HG03060 (cell line): ENCODE measurements at regions not wholly inside any gene's neighbourhood (a gene's known extent, or its start where the extent isn't known, plus 50 kb on each side); places are given as distances from the start of the nearest gene placed in this dataset.
A peak's percentile ranks its signal among the peaks of the same experiment; 100 is the strongest.
"Not testable (repeated sequence)": the region's sequence is repeated elsewhere in the genome, so short reads cannot be mapped to it uniquely, and the experiment has no call there.

Source experiments
- ATAC-seq: cut with Tn5 transposase; IDR thresholded peaks from one replicate; pipeline ENCODE4 v1.9.1; 2021; ENCODE audit warnings: low read depth, moderate number of reproducible peaks; ENCODE audit not compliant: unreplicated experiment

GRCh38 chr5:98231089-98231488, 542.4 kb upstream of the RGMB start:
- ATAC-seq = no peak

DNA sequence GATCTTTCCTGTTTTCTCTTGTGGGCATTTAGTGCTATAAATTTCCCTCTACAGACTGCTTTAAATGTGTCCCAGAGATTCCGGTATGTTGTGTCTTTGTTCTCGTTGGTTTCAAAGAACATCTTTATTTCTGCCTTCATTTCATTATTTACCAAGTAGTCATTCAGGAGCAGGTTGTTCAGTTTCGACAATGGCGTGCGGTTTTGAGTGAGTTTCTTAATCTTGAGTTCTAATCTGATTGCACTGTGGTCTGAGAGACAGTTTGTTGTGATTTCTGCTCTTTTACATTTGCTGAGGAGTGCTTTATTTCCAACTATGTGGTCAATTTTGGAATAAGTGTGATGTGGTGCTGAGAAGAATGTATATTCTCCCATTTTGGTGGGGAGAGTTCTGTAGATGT, 535.7 kb upstream of the RGMB start:
- not testable (repeated sequence) for ATAC-seq

- ATAC-seq = no peak
These were observed 529.5 kb upstream of the RGMB start for GRCh38 chr5:98243972-98244371.

DNA sequence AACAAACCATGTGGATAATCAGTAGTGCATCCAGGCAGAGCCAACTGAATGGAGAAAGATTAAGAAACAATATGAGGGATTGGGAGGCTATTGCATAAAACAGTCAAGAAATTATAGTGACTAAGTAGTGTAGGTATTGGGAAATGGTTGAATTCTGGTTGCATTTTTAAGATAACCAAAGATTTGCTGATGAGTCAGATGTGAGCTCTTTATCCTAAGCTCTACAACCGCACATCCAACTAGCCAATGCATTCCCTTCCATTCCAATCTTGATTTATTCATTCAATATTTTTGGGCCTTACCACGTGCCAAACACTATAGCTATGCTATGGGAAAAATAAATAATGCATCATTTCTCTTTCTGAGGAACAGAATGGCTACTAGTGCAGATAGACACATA, 524.5 kb upstream of the RGMB start:
- no peak for ATAC-seq

DNA sequence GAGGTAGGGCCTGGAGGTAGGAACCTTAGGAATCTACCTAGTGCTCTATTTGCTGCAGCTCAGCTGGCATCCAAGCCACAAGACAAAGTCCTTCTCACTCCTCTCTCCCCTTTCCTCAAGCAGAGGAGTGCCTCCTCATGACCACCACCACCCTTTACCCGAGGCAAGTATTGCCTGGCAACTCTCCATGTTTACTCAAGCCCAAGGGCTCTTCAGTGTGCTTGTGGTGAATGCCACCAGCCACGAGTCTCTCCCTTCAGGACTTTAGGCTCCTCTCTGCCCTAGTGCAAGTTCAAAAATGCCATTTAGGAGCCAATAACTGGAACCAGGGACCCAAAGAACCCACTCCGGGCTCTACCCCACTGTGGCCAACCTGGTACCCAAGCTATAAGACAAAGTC, 514.5 kb upstream of the RGMB start:
- no peak for ATAC-seq

DNA sequence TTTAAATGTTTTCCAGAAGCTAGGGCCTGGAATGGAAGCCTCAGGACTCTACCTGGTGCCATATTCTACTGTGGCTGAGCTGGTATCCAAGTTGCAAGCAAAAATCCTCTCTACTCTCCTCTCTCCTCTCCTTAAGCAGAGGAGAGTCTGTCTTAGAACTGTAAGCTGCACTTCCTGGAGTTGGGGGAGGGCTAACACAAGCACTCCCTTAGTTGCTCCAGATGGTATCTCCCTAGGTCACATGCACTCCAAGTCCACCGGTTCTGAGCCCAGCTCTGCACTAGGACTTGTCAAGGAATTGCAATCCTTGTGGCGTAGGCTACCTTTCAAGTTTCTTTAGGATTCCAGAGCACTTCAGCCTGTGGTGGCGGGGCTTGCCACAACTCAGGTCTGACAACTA, 513.9 kb upstream of the RGMB start:
- no peak for ATAC-seq

GRCh38 chr5:98263084-98263483, 510.4 kb upstream of the RGMB start:
- ATAC-seq = no peak

DNA sequence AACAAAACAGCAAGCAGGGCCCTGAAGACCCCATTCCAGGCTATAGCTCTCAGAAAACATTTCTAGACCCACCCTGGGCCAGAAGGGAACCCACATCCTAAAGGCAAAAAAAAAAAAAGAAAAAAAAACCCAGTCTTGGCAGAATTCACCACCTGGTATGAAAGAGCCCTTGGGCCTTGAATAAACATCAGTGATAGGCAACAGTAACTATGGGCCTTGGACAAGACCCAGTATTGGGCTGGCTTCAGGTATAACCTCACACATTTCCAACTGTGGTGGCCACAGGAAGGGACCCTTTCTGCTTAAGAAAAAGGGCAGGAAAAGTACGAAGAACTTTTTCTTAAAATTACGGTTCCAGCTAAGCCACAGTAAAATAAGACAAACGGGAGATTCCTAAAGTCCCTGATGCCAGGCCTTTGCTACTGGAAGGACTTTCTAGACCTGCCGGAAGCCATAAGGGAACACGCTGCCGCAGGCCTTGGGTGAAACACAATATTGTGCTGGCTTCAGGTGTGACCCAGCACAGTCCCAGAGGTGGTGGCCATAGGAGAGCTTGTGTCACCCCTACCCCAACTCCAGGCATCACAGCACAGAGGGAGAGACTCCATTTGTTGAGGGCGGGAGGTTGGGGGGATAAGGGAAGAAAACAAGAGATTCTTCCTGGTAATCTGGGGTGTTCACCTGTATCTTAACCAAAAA, 505.2 kb upstream of the RGMB start:
- no peak for ATAC-seq

DNA sequence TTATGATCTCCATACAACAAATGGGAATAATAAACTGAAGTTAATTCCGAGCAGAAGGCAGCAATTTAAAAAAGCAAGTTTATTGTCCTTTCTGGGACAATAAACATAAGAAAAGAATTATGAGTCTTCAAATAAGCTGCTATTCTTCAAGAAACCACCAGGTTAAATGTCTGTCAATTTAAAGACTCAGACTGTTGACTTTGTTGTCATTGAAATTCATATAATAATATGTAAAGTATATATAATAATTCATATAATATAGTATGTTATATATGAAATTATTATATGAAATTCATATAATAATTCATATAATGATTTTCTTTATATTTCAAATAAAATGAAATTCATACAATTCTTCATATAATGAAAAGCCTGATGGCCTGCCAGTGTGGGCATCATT, 497.5 kb upstream of the RGMB start:
- no peak for ATAC-seq

DNA sequence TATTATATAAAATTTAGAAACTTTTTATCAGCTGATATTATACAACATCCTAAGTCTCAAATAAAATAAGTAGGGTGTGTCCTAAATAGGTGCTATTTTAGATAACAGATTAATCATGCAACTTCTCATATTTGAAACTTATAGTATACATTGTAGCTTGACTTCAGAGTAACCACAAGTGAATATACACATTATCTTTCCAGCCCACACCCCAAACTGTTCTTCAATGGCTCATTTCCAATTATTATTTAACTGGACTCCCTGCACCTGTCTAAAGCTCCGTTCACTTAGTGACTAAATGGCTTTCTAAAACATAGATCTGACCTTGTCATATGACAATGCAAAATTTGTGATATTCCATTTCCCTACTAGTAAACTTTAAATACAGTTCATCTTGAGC, 490.9 kb upstream of the RGMB start:
- ATAC-seq = no peak

DNA sequence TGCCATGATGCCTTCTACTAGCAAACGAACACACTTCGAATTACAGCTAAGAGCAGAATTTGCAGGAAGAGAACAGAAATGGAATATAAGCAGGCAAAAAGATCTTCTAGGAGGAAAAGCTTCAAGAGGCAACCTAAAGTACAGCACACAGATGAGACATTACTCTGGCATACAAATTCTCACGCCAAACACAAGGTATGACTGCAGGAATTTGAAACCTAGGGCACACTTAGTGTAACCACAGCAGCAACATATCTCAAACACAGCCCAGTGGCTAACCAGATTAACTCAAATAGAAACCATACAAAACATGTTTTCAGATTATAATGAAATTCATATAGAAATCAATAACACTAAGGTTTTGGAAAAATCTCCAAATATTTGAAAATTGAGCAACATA, 481.0 kb upstream of the RGMB start:
- no peak for ATAC-seq

- ATAC-seq = no peak
These were observed 477.0 kb upstream of the RGMB start for GRCh38 chr5:98296426-98296825.

- ATAC-seq = no peak
These were observed 474.0 kb upstream of the RGMB start for GRCh38 chr5:98299435-98299834.

GRCh38 chr5:98301547-98301946, 471.9 kb upstream of the RGMB start:
- no peak for ATAC-seq

DNA sequence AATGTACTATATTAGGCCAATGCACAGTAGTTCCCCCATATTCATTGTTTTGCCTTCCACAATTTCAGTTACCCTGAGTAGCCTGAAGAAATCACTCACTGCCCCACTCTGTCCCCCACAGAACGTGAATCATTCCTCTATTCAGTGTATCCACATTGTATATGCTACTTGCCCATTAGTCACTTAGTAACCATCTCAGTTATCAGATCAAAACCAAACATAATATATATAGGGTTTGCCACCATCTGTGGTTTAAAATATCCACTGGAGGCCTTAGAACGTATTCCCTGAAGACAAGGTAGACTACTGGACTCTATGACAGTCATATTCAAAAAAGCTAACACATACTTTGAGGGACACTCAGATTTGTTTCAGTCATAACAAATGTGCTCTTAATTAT, 465.7 kb upstream of the RGMB start:
- ATAC-seq = no peak

GRCh38 chr5:98308231-98308630, 465.2 kb upstream of the RGMB start:
- no peak for ATAC-seq

- ATAC-seq = no peak
These were observed 464.5 kb upstream of the RGMB start for GRCh38 chr5:98308960-98309359.

DNA sequence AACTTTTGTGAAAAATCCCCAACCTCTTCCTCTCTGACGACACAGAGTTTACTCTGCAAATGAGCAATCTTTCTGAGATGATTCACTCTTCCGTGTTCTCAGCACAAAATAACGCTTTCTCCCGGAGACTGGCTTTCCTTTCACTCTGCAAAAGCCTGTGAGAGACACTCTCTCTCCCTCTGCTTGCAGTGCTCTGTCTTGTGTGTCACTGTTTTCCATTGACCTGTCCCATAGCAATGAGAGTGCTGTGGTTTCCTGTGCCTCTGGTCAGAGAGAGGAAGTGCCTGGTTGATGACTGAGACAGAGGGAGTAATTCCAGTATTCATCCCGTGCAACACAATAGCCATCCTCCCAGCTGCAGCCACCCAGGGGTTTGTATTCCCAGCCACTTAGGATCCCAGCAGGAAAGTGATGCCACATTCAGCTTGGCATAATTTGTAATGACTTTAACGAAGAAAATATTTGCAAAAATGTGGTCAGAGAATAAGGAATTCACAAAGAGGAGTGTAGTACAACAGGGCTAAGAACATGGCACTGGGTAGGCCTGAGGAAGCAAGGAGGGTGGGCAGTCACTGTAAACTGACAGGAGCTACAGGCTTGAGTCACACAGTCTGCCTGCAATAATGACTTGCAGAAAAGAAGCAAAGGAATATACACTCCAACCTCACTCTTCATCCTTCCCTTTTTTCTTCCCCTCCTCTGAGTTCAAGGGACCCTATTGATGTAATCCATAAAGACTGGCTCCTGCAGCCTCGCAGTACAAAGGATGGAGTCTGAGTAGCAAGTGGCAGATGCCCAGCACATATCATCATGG, 463.5 kb upstream of the RGMB start:
- ATAC-seq = peak; percentile 65

DNA sequence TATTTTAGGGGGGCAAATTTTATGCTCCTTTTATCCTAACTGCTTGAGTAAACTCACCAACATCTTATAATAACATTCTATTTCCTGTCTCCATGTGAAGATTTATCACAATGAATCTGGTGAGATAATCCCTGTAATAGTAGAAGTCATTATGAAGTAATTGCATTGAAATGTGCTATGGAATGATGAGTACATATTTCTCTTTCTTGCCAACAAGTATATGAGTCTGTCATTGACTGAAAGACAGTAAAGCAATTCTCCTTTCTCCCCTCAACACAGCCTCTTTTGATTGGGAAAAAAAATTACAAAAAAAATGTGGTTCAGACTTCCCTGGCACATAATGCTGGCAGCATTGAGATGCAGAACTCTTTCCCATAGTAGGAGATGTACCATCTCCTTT, 459.2 kb upstream of the RGMB start:
- no peak for ATAC-seq

DNA sequence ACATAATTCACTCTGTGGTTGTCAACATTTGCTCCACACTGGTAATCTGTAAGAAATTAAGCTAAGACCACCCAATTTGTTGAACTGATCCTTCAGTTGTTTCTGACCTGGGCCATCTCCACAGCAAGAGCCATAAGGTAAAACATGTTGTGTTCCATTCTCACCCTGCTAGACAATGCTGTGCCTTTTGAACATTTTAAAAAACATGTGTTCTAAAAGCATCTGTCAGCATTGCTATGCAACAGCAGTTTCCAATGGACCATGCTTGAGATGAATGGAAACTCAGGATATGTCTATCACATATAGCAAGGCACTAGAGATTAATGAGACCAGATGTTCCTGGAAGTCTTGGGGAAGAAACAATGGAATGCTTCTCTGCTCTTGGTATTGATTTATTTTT, 455.1 kb upstream of the RGMB start:
- no peak for ATAC-seq

DNA sequence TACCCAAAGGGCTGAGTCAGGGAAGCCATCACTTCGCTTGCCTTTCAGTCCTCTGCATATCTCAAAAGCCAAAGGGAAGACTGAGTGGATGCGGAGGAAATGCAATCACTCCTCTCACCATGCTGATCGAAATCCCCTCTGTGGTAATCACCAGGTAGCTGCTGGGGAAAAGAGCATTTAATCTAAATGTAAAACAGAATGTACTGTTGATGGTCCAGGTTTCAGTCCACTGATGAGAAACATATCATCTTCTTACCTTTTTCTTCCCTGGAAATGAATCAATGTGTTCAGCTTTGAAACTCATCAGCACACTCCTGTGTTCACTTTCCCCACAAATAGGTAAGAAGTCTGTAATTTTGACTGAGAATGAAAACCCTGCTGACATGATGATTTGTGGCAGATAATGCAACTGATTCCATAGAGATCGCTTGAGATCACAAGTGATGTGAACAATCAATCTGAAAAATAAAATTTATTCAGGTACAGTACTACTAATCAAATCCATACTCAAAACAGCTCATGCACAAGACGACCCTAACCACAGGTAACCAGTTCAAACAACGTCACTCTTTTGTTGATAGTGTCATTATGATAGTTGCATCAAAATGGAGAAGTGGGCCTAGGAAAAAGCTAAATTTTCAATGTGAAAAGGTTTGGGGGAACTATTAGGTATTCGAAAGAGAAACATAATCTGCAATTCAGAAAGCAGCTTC, 454.0 kb upstream of the RGMB start:
- ATAC-seq = no peak

DNA sequence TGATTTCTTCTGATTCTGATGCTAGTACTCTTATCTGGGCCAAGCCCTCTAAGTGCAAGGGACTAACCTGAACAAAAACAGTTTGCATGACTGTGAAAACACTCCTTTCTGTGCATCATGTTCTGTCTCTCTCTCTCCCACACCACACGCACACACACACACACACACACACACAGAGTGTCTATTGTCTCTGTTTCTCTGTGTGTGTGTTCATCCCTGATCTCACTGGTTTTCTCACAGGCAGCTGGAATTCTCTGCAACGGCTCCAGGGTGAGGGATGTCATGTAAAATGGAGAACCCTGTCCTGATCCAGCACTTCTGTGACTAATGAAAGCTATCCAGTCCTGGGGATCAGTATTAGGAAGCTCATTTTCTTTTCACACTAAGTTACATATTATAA, 453.1 kb upstream of the RGMB start:
- no peak for ATAC-seq
